CD4-positive, alpha-beta T cell treated with Interleukin-15 for 4 hours (primary cell): ENCODE measurements at regions not wholly inside any gene's neighbourhood (a gene's known extent, or its start where the extent isn't known, plus 50 kb on each side); places are given as distances from the start of the nearest gene placed in this dataset.
"Not testable (repeated sequence)": the region's sequence is repeated elsewhere in the genome, so short reads cannot be mapped to it uniquely, and the experiment has no call there.

ENCODE experiments used
- DNase-seq: peaks from one replicate; pipeline ENCODE4 v3.0.0-alpha.2; 2020; ENCODE audit warnings: low spot score

- peak; percentile 37 for DNase-seq
Measured at GRCh38 chr2:212777020-212777491, 238.5 kb upstream of the ERBB4 start.

DNA sequence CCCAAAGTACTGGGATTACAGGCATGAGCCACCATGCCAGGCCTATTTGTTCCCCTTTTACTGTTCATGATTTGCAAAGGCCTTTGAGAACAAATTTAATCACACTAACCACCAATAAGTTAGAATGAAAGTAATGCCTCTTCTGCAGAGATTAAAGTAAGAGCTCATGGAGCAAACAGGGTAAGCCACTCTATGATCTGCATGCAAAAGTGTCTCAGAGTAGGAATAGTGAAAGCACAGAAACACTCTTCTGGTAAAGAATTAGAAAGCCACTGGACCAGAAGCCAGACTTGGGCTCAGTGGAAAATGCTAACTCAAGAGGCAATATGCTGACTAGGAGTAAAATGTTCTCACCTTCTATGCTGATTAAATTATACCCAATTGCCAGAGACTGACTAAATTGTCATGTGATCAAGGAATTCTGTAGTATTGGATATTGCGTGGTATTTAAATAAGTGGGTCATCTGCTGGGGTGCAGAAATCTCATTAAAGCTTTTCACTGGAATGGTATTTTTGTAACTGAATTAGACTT is 235.3 kb upstream of the ERBB4 start:
- no peak for DNase-seq

- no peak for DNase-seq
Measured at GRCh38 chr2:212770240-212770639, 231.6 kb upstream of the ERBB4 start.

GRCh38 chr2:212766921-212767320 is 228.3 kb upstream of the ERBB4 start:
- no peak for DNase-seq

- no peak for DNase-seq
Measured at GRCh38 chr2:212752730-212753351, 214.2 kb upstream of the ERBB4 start.

DNA sequence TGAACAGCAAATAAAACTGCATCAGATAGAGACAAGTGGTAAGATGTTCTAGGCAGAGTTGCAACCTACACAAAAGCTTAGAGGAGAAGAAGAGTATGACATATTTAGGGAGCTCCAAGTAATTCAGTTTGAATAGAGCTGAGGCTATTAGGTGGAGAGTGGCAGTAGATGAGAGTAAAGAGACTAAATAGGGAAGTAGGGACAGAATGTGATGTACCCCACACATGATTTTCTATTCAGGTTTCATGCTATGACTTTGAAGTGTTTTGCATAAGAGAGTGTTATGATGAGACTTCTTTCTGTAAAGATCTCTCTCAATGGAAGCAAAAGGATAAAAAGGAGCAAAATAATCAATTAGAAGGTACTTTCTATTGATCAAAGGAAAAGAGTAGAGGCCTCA is 206.8 kb upstream of the ERBB4 start:
- DNase-seq: no peak

- DNase-seq: no peak
Measured at GRCh38 chr2:212737392-212738172, 199.0 kb upstream of the ERBB4 start.

GRCh38 chr2:212736385-212736726 is 197.8 kb upstream of the ERBB4 start:
- no peak for DNase-seq

GRCh38 chr2:212733273-212733672 is 194.7 kb upstream of the ERBB4 start:
- no peak for DNase-seq

- no peak for DNase-seq
Measured at GRCh38 chr2:212732860-212733259, 194.3 kb upstream of the ERBB4 start.

- DNase-seq: no peak
Measured at GRCh38 chr2:212730994-212731393, 192.4 kb upstream of the ERBB4 start.

- no peak for DNase-seq
Measured at GRCh38 chr2:212728717-212729116, 190.1 kb upstream of the ERBB4 start.

- DNase-seq: peak; percentile 2
Measured at GRCh38 chr2:212727751-212728150, 189.1 kb upstream of the ERBB4 start.

GRCh38 chr2:212726403-212726802 is 187.8 kb upstream of the ERBB4 start:
- DNase-seq: no peak

DNA sequence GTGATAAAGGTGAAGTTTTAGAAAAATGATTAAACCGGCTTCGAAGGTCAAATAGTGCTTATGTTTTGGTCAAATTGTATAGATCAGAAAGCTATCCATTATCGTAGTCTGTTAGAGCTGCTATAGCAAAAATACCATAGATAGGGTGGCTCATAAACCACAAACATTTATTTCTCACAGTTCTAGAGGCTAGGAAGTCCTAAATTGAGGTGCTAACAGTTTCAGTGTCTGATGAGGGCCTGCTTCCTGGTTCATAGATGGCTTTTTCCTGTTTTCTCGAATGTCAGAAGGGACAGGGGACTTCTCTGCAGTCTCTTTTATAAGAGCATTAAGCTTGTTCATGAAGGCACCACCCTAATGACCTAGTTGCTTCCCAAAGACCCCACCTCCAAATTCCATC is 186.6 kb upstream of the ERBB4 start:
- no peak for DNase-seq

GRCh38 chr2:212723226-212723625 is 184.6 kb upstream of the ERBB4 start:
- no peak for DNase-seq

GRCh38 chr2:212722046-212722445 is 183.4 kb upstream of the ERBB4 start:
- no peak for DNase-seq

DNA sequence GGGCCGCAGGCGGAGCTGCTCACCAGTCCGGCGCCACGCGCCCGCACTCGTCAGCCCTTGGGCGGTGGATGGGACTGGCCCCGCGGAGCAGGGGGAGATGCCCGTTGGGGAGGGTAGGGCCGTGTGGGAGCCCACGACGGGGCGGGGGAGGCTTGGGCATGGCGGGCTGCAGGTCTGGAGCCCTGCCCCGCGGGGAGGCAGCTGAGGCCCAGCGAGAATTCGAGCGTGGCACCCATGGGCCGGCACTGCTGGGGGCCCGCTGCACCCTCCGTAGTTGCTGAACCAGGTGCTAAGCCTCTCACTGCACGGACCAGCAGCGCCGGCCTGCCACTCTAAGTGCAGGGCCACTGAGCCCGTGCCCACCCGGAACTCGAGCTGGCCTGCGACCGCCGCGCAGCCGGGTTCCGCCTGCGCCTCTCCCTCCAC is 182.4 kb upstream of the ERBB4 start:
- DNase-seq: no peak

DNA sequence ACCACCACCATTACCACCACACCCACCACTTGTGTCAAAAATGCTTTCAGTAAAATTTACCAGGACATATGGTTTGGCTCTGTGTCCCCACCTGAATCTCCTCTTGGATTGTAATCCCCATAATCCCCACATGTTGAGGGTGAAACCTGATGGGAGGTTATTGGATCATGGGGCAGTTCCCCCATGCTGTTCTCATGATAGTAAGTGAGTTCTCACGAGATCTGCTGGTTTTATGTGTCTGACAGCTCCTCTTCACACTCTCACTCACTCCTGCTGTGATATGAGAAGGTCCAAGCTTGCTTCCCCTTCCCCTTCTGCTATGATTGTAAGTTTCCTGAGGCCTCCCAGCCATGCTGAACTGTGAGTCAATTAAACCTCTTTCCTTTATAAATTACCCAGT is 176.8 kb upstream of the ERBB4 start:
- not testable (repeated sequence) for DNase-seq

GRCh38 chr2:212713681-212714080 is 175.1 kb upstream of the ERBB4 start:
- no peak for DNase-seq

DNA sequence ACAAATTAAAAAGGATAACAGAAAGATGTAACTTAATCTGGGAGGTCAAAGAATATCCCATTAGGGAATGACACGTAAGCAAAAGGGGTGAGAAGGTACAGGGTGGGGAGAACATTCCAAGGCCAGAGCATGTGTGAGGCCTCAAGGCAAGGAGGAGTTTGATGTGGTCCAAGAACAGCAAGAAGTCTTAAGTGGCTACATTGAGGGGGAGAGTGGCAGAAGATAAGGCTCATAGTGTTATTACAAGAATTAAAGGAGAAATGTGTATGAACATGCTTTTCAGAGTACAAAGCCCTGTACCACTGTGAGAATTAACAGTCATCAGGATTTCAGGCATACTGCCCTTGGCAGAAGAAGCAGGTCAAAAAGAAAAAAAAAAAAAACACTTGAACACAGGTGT is 174.4 kb upstream of the ERBB4 start:
- no peak for DNase-seq

- DNase-seq: no peak
Measured at GRCh38 chr2:212712466-212712865, 173.9 kb upstream of the ERBB4 start.

DNA sequence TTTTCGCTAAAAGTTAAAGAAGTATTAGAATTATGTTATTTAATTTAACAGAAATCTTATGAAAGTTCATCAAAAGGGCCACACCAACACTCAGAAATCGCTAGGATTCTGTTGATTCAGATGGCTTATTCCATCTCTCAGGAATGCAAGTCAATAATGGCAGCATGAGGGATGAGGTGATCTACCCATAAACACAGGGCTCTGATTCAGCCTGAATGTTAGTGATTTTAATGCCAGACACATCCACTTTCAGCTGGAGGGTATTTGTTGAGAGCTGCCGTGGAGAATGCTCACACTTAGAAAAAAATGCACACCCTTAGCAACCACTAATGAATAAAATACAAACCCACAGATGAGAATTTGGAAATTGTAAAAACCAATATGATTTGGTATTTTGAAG is 173.3 kb upstream of the ERBB4 start:
- DNase-seq: no peak

DNA sequence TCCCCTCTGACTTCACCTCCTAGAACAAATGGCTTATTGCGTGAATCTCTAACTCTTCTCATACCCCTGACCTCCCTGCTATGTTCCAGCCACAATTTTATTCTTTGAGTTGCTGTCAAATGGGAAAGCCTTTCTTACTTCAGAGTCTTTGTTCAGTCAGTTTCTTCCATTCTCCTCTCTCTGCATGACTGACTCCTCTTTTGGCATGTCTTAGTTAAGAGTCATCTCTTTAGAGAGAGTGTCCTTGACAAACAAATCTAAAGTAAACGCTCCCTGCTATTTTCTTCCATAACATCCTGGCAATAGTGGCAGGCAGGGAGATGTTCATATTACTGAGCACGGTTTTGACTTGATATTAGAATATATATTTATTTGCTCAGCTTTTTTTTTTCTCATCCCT is 170.7 kb upstream of the ERBB4 start:
- DNase-seq: no peak
